ENCODE measurements at regions not wholly inside any gene's neighbourhood (a gene's known extent, or its start where the extent isn't known, plus 50 kb on each side); places are given as distances from the start of the nearest gene placed in this dataset.

DNA sequence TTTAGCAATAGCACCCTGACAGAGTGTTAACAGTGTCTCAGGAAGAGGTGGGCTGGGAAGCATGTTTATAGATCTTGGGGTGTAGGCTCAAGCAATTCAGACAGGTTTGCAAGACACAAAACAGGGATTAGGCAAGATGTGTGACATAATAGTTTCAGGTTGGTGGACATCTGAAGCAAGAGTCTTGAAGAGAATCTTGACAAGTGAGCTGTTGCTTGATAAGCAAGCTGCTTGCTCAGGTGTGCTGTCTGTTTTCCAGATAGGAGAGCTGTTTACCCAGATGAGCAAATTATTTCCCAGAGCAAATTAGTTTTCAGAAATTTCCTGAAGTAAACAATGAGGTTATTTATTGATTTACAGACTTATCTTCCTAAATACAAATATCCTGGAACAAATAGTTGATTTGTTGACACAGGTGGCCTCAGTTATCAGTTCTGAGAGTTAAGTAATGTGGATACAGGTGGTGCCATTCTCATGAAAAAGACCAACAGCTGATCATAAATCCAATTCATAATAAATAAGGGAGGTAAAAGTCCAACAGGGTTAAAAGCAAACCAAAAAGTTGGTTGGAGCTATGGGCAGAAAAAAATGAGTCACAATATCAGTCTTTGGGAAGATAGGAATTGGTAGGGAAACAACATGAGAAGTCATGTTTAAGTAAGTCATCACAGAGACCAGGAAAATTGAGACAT is 437.3 kb downstream of the TBL1XR1 start:
- no peaks in the 10 kb centered on the region for H3K36me3 Mint-ChIP-seq

DNA sequence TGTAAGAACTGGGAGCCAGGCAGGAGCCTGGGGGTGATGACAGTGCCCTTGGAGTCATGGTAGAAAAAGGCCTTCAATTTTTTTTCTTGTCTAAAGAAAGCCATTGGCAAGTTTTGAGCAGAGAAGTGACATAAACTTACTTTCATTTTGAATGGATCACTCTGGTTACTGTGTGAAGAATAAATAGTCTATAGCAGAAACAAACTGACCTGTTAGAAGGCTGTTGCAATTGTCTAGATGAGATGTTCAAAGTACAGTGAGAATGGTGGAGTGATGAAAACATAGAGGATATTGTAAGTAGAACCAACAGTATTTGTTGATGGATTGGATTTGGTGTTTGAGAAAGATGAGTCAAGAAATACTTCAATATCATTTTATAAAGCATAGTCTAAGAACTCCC is 439.9 kb downstream of the TBL1XR1 start:
- TF ChIP-seq, protein P1, sequence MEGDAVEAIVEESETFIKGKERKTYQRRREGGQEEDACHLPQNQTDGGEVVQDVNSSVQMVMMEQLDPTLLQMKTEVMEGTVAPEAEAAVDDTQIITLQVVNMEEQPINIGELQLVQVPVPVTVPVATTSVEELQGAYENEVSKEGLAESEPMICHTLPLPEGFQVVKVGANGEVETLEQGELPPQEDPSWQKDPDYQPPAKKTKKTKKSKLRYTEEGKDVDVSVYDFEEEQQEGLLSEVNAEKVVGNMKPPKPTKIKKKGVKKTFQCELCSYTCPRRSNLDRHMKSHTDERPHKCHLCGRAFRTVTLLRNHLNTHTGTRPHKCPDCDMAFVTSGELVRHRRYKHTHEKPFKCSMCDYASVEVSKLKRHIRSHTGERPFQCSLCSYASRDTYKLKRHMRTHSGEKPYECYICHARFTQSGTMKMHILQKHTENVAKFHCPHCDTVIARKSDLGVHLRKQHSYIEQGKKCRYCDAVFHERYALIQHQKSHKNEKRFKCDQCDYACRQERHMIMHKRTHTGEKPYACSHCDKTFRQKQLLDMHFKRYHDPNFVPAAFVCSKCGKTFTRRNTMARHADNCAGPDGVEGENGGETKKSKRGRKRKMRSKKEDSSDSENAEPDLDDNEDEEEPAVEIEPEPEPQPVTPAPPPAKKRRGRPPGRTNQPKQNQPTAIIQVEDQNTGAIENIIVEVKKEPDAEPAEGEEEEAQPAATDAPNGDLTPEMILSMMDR (IDR thresholded peaks at IDR 0.05), result no peak
- Histone ChIP-seq H3K27ac (ENCODE audit: low read depth in 1 of 2, low read length in 2 of 2) (no peak overlapping the region), H3K4me3 (replicated peaks in 1 of 3; ENCODE audit: low read depth in 2 of 3, low read length in 3 of 3) (no peak overlapping the region), H3K27me3 (ENCODE audit: control insufficient read depth in 2 of 2, insufficient read depth in 2 of 2, low read length in 2 of 2) (no peaks in the 10 kb centered on the region), H3K4me1 (ENCODE audit: control insufficient read depth in 1 of 2, insufficient read depth in 2 of 2, low read length in 2 of 2) (no peaks in the 10 kb centered on the region), H3K79me2 (ENCODE audit: insufficient read depth, low read length) (no peaks in the 10 kb centered on the region), H4K20me1 (ENCODE audit: insufficient read depth, low read length) (no peaks in the 10 kb centered on the region), H2AFZ (ENCODE audit: insufficient read depth, low read depth, low read length, poor library complexity, severe bottlenecking) (no peak overlapping the region), H3K36me3 (replicated peaks in 1 of 2; ENCODE audit: control insufficient read depth in 1 of 2, insufficient read depth in 2 of 2, low read length in 2 of 2) (no peaks in the 10 kb centered on the region), H3K9ac (ENCODE audit: insufficient read depth, low read length, poor library complexity, severe bottlenecking) (no peak overlapping the region), H3K4me2 (replicated peaks; ENCODE audit: extremely low read depth, low read length, poor library complexity, severe bottlenecking) (no peak overlapping the region), H3K9me3 (replicated peaks in 1 of 2; ENCODE audit: control insufficient read depth in 1 of 2, insufficient read depth in 1 of 2, low read length in 2 of 2) (no peaks in the 10 kb centered on the region)
- peaks cover 0 to 7% (median 2%) of the 10 kb centered on the region in 7 donors for H3K9me3 Mint-ChIP-seq
- no peak for DNase-seq
- H3K27ac Mint-ChIP-seq, result no peak overlapping the region
- no peaks in the 10 kb centered on the region for H3K4me1 Mint-ChIP-seq
- intact Hi-C loops (cut with micrococcal nuclease), result no loop called here
- H3K36me3 Mint-ChIP-seq, result no peaks in the 10 kb centered on the region
- peaks cover 0 to 1% (median under 1%) of the 10 kb centered on the region in 3 donors for H3K27me3 Mint-ChIP-seq (ENCODE audit: low read depth in 3 of 3)
- H3K4me3 Mint-ChIP-seq, result no peak overlapping the region

More for the DNA sequence above, 437.3 kb downstream of the TBL1XR1 start:
- H3K27ac Mint-ChIP-seq, result no peak overlapping the region
- no peak overlapping the region for H2AFZ ChIP-seq (ENCODE audit: insufficient read depth, low read depth, low read length, poor library complexity, severe bottlenecking)
- H3K9me3 ChIP-seq (replicated peaks in 1 of 2; ENCODE audit: control insufficient read depth in 1 of 2, insufficient read depth in 1 of 2, low read length in 2 of 2), result no peaks in the 10 kb centered on the region
- peaks cover 0 to 4% (median 2%) of the 10 kb centered on the region in 7 donors for H3K9me3 Mint-ChIP-seq
- H3K4me2 ChIP-seq (replicated peaks; ENCODE audit: extremely low read depth, low read length, poor library complexity, severe bottlenecking), result no peak overlapping the region
- H3K27me3 ChIP-seq (ENCODE audit: control insufficient read depth in 2 of 2, insufficient read depth in 2 of 2, low read length in 2 of 2), result no peaks in the 10 kb centered on the region
- intact Hi-C loops (cut with micrococcal nuclease), result no loop called here
- no peak for DNase-seq
- H3K27me3 Mint-ChIP-seq (ENCODE audit: low read depth in 3 of 3), result peaks cover 0 to 1% (median 0%) of the 10 kb centered on the region in 3 donors
- H3K36me3 ChIP-seq (replicated peaks in 1 of 2; ENCODE audit: control insufficient read depth in 1 of 2, insufficient read depth in 2 of 2, low read length in 2 of 2), result no peaks in the 10 kb centered on the region
- H3K9ac ChIP-seq (ENCODE audit: insufficient read depth, low read length, poor library complexity, severe bottlenecking), result no peak overlapping the region
- TF ChIP-seq, protein P1 (IDR thresholded peaks at IDR 0.05), result no peak
- H3K4me3 Mint-ChIP-seq, result no peak overlapping the region
- no peaks in the 10 kb centered on the region for H3K4me1 Mint-ChIP-seq
- H3K79me2 ChIP-seq (ENCODE audit: insufficient read depth, low read length), result no peaks in the 10 kb centered on the region
- H3K4me1 ChIP-seq (ENCODE audit: control insufficient read depth in 1 of 2, insufficient read depth in 2 of 2, low read length in 2 of 2), result no peaks in the 10 kb centered on the region
- no peak overlapping the region for H3K4me3 ChIP-seq (replicated peaks in 1 of 3; ENCODE audit: low read depth in 2 of 3, low read length in 3 of 3)
- no peak overlapping the region for H3K27ac ChIP-seq (ENCODE audit: low read depth in 1 of 2, low read length in 2 of 2)
- no peaks in the 10 kb centered on the region for H4K20me1 ChIP-seq (ENCODE audit: insufficient read depth, low read length)
